ENCODE measurements at regions not wholly inside any gene's neighbourhood (a gene's known extent, or its start where the extent isn't known, plus 50 kb on each side); places are given as distances from the start of the nearest gene placed in this dataset.

GRCh38 chr5:88394536-88395175, 126.0 kb upstream of the TMEM161B start:
- TF ChIP-seq CTCF (IDR thresholded peaks at IDR 0.05 in 2 of 3, conservative IDR thresholded peaks at IDR 0.05 in 1 of 3; ENCODE audit: control insufficient read depth in 2 of 3, extremely low read depth in 1 of 3, insufficient read depth in 1 of 3, low read depth in 3 of 3, low read length in 3 of 3) (no peak), CUX1 (IDR thresholded peaks at IDR 0.05; ENCODE audit: insufficient replicate concordance, low read depth, low read length) (no peak)

All from GM12878 (cell line).